Left ventricle myocardium superior (tissue), 1 donor: ENCODE measurements at regions not wholly inside any gene's neighbourhood (a gene's known extent, or its start where the extent isn't known, plus 50 kb on each side); places are given as distances from the start of the nearest gene placed in this dataset.

Experiments used
- ATAC-seq: fragments of 200-7000 bp; cut with Tn5 transposase; one replicate; pipeline ENCODE4 v1.9.1; 2020; ENCODE audit warnings: mild to moderate bottlenecking, moderate library complexity
- DNase-seq: peaks from one replicate; pipeline ENCODE4 v3.0.0-alpha.2; 2020
- intact Hi-C: fragments of 100-400 bp; cut with micrococcal nuclease; formaldehyde crosslinking; loops from one replicate; pipeline ENCODE4 v1.11.0; 2022
- donor health status: DM: no; HTN: yes; CAD: no; lungs with severe emphysema.

GRCh38 chr7:70952311-70952710, 179.6 kb upstream of the GALNT17 start:
- ATAC-seq (no peak), DNase-seq (no peak)
- intact Hi-C loops = no loop called here

GRCh38 chr7:70953331-70953741, 178.6 kb upstream of the GALNT17 start:
- ATAC-seq (no peak), DNase-seq (no peak)
- intact Hi-C loops = no loop called here

GRCh38 chr7:70953796-70954195, 178.1 kb upstream of the GALNT17 start:
- intact Hi-C loops = no loop called here
- ATAC-seq (no peak), DNase-seq (no peak)

GRCh38 chr7:70972693-70973092, 159.3 kb upstream of the GALNT17 start:
- ATAC-seq (no peak), DNase-seq (no peak)
- intact Hi-C loops = no loop called here

- ATAC-seq = no peak
- intact Hi-C loops = no loop called here
- no peak for DNase-seq
These were observed 156.2 kb upstream of the GALNT17 start for GRCh38 chr7:70975754-70976153.

GRCh38 chr7:70986297-70986696, 145.6 kb upstream of the GALNT17 start:
- intact Hi-C loops = no loop called here
- ATAC-seq (no peak), DNase-seq (no peak)

GRCh38 chr7:70994176-70994575, 137.8 kb upstream of the GALNT17 start:
- DNase-seq (no peak), ATAC-seq (no peak)
- intact Hi-C loops = no loop called here

GRCh38 chr7:70997261-70997660, 134.7 kb upstream of the GALNT17 start:
- no peak for DNase-seq
- peak; percentile 29 for ATAC-seq
- intact Hi-C loops = no loop called here

- no peak for ATAC-seq
- intact Hi-C loops = no loop called here
These were observed 126.8 kb upstream of the GALNT17 start for GRCh38 chr7:71005109-71005508.

GRCh38 chr7:71009636-71010035, 122.3 kb upstream of the GALNT17 start:
- DNase-seq (no peak), ATAC-seq (no peak)
- intact Hi-C loops = no loop called here

More at GRCh38 chr7:71005109-71005508, 126.8 kb upstream of the GALNT17 start:
- no peak for DNase-seq

GRCh38 chr7:71015252-71015900, 116.6 kb upstream of the GALNT17 start:
- ATAC-seq (peak; percentile 89), DNase-seq (peak; percentile 55)
- intact Hi-C loops = no loop called here

GRCh38 chr7:71016401-71016800, 115.5 kb upstream of the GALNT17 start:
- intact Hi-C loops = no loop called here
- DNase-seq = no peak
- peak; percentile 42 for ATAC-seq

GRCh38 chr7:71017602-71018001, 114.3 kb upstream of the GALNT17 start:
- intact Hi-C loops = no loop called here
- ATAC-seq (no peak), DNase-seq (no peak)

GRCh38 chr7:71019706-71020105, 112.2 kb upstream of the GALNT17 start:
- ATAC-seq = peak; percentile 62
- peak; percentile 61 for DNase-seq
- intact Hi-C loops = no loop called here

- intact Hi-C loops = no loop called here
- ATAC-seq (peak; percentile 50), DNase-seq (no peak)
These were observed 110.8 kb upstream of the GALNT17 start for GRCh38 chr7:71021131-71021530.

GRCh38 chr7:71026680-71027079, 105.3 kb upstream of the GALNT17 start:
- no peak for DNase-seq
- ATAC-seq = no peak
- intact Hi-C loops = no loop called here

GRCh38 chr7:71034243-71034642, 97.7 kb upstream of the GALNT17 start:
- DNase-seq = no peak
- intact Hi-C loops = no loop called here
- peak; percentile 57 for ATAC-seq

- ATAC-seq = no peak
- intact Hi-C loops = no loop called here
These were observed 89.4 kb upstream of the GALNT17 start for GRCh38 chr7:71042591-71042990.

GRCh38 chr7:71050492-71050891, 81.5 kb upstream of the GALNT17 start:
- ATAC-seq (no peak), DNase-seq (no peak)
- intact Hi-C loops = no loop called here

More at GRCh38 chr7:71042591-71042990, 89.4 kb upstream of the GALNT17 start:
- no peak for DNase-seq

GRCh38 chr7:71055504-71055903, 76.4 kb upstream of the GALNT17 start:
- no peak for ATAC-seq
- intact Hi-C loops = no loop called here
- DNase-seq = no peak

- intact Hi-C loops = no loop called here
- no peak for DNase-seq
- no peak for ATAC-seq
These were observed 54.0 kb upstream of the GALNT17 start for GRCh38 chr7:71077743-71078476.
